Calu3 (cell line): ENCODE measurements at regions not wholly inside any gene's neighbourhood (a gene's known extent, or its start where the extent isn't known, plus 50 kb on each side); places are given as distances from the start of the nearest gene placed in this dataset.

Experiments
- BruUV-seq: library from RNA; stranded (reverse); fragments of 400-500 nt; replicated peaks from 2 replicates; lab custom pipeline; 2021; lab: Mats Ljungman, UMichigan
- CTCF ChIA-PET: fragments of 300-600 bp; sonication (Branson Sonifier 250); formaldehyde crosslinking; loops from one replicate; lab custom pipeline; 2022; ENCODE audit warnings: antibody characterized with exemption; lab: Charles Lee
- DNase-seq: peaks from one replicate; pipeline ENCODE4 v3.0.0; 2022
- H3K27ac Mint-ChIP-seq: one replicate; pipeline ENCODE4 v1.8.0; 2022; ENCODE audit warnings: mixed read lengths; ENCODE audit not compliant: unreplicated experiment
- H3K27me3 Mint-ChIP-seq: one replicate; pipeline ENCODE4 v1.8.0; 2022; ENCODE audit warnings: mixed read lengths; ENCODE audit not compliant: unreplicated experiment
- H3K36me3 Mint-ChIP-seq: one replicate; pipeline ENCODE4 v1.8.0; 2022; ENCODE audit warnings: mild to moderate bottlenecking, moderate library complexity, mixed read lengths; ENCODE audit not compliant: insufficient read depth, unreplicated experiment
- H3K4me1 Mint-ChIP-seq: one replicate; pipeline ENCODE4 v1.8.0; 2022; ENCODE audit warnings: mild to moderate bottlenecking, low read depth, mixed read lengths; ENCODE audit not compliant: unreplicated experiment
- H3K4me3 Mint-ChIP-seq: one replicate; pipeline ENCODE4 v1.8.0; 2022; ENCODE audit warnings: mild to moderate bottlenecking, low read depth, moderate library complexity, mixed read lengths; ENCODE audit not compliant: unreplicated experiment
- H3K9me3 Mint-ChIP-seq: one replicate; pipeline ENCODE4 v1.8.0; 2022; ENCODE audit warnings: low read depth, mixed read lengths; ENCODE audit not compliant: unreplicated experiment
- CTCF ChIP-seq: fragments of 200-600 bp; IDR thresholded peaks from one replicate; pipeline ENCODE4 v1.8.0; 2022; ENCODE audit warnings: antibody characterized with exemption; ENCODE audit not compliant: unreplicated experiment
- intact Hi-C: fragments of 100-400 bp; cut with micrococcal nuclease; formaldehyde crosslinking; loops from one replicate; pipeline ENCODE4 v1.10.0; 2022; ENCODE audit not compliant: unreplicated experiment

- no TSS peak for BruUV-seq
- Mint-ChIP-seq H3K4me3 (no peak overlapping the region), H3K9me3 (peaks cover 3% of the 10 kb centered on the region), H3K4me1 (peaks cover 11% of the 10 kb centered on the region), H3K27ac (no peak overlapping the region), H3K36me3 (no peaks in the 10 kb centered on the region), H3K27me3 (no peaks in the 10 kb centered on the region)
- CTCF ChIA-PET = no interaction called here
- TF ChIP-seq CTCF = no peak
- intact Hi-C loops = loop anchor here (10.0 kb wide), 1 partner anchor 106 kb away; no protein-coding TSS in a partner anchor
- no peak for DNase-seq
These were observed 484.1 kb downstream of the SMARCA1 start for GRCh38 chrX:129039176-129039575.

GRCh38 chrX:129037389-129037788 is 485.9 kb downstream of the SMARCA1 start:
- DNase-seq = no peak
- Mint-ChIP-seq H3K4me3 (no peak overlapping the region), H3K27ac (no peak overlapping the region), H3K36me3 (no peaks in the 10 kb centered on the region), H3K4me1 (peaks cover 11% of the 10 kb centered on the region), H3K27me3 (no peaks in the 10 kb centered on the region), H3K9me3 (peaks cover 3% of the 10 kb centered on the region)
- no peak for TF ChIP-seq CTCF
- intact Hi-C loops = loop anchor here (10.0 kb wide), 1 partner anchor 107 kb away; no protein-coding TSS in a partner anchor
- no TSS peak for BruUV-seq
- CTCF ChIA-PET = no interaction called here

- Mint-ChIP-seq H3K27ac (no peak overlapping the region), H3K4me3 (no peak overlapping the region), H3K4me1 (peaks cover 11% of the 10 kb centered on the region), H3K9me3 (peaks cover 3% of the 10 kb centered on the region), H3K27me3 (no peaks in the 10 kb centered on the region), H3K36me3 (no peaks in the 10 kb centered on the region)
- BruUV-seq = no TSS peak
- intact Hi-C loops = loop anchor here (10.0 kb wide), 1 partner anchor 110 kb away; no protein-coding TSS in a partner anchor
- no peak for DNase-seq
- CTCF ChIA-PET = interaction anchor here (0.7 kb wide), 1 partner anchor 31 kb away, joined by 3 read pairs; no protein-coding TSS in a partner anchor
- no peak for TF ChIP-seq CTCF
These were observed 488.1 kb downstream of the SMARCA1 start for GRCh38 chrX:129035180-129035579.

GRCh38 chrX:129034196-129034595 is 489.1 kb downstream of the SMARCA1 start:
- Mint-ChIP-seq H3K9me3 (peaks cover 3% of the 10 kb centered on the region), H3K27ac (no peak overlapping the region), H3K4me3 (no peak overlapping the region), H3K36me3 (no peaks in the 10 kb centered on the region), H3K27me3 (no peaks in the 10 kb centered on the region), H3K4me1 (peaks cover 11% of the 10 kb centered on the region)
- CTCF ChIA-PET = no interaction called here
- no TSS peak for BruUV-seq
- DNase-seq = no peak
- intact Hi-C loops = loop anchor here (10.0 kb wide), 1 partner anchor 111 kb away; no protein-coding TSS in a partner anchor
- no peak for TF ChIP-seq CTCF
